ENCODE measurements at regions not wholly inside any gene's neighbourhood (a gene's known extent, or its start where the extent isn't known, plus 50 kb on each side); places are given as distances from the start of the nearest gene placed in this dataset.

- no peak for DNase-seq
Measured at GRCh38 chr17:62880120-62880519, 72.0 kb upstream of the MARCHF10 start.

GRCh38 chr17:62876673-62877405 lies 68.7 kb upstream of the MARCHF10 start:
- no peak for DNase-seq

- DNase-seq: no peak
Measured at GRCh38 chr17:62876063-62876462, 67.9 kb upstream of the MARCHF10 start.

GRCh38 chr17:62875296-62875695 lies 67.2 kb upstream of the MARCHF10 start:
- DNase-seq: no peak

GRCh38 chr17:62871291-62871690 lies 63.2 kb upstream of the MARCHF10 start:
- no peak for DNase-seq

- DNase-seq: no peak
Measured at GRCh38 chr17:62870552-62870971, 62.4 kb upstream of the MARCHF10 start.

GRCh38 chr17:62870030-62870541 lies 62.0 kb upstream of the MARCHF10 start:
- no peak for DNase-seq

GRCh38 chr17:62868723-62869122 lies 60.6 kb upstream of the MARCHF10 start:
- DNase-seq: no peak

- no peak for DNase-seq
Measured at GRCh38 chr17:62868008-62868407, 59.9 kb upstream of the MARCHF10 start.

GRCh38 chr17:62867303-62867702 lies 59.2 kb upstream of the MARCHF10 start:
- DNase-seq: no peak

- no peak for DNase-seq
Measured at GRCh38 chr17:62866471-62866870, 58.4 kb upstream of the MARCHF10 start.

- no peak for DNase-seq
Measured at GRCh38 chr17:62865586-62865985, 57.5 kb upstream of the MARCHF10 start.

- DNase-seq: no peak
Measured at GRCh38 chr17:62862251-62862650, 54.1 kb upstream of the MARCHF10 start.

GRCh38 chr17:62860962-62861873 lies 53.1 kb upstream of the MARCHF10 start:
- DNase-seq: no peak

- DNase-seq: no peak
Measured at GRCh38 chr17:62859146-62859545, 51.0 kb upstream of the MARCHF10 start.

All from stimulated activated CD4-positive, alpha-beta T cell treated with anti-CD3 and anti-CD28 coated beads, Interleukin-1b, Interleukin-23, amount 100 ng/mL, for 48 hours (primary cell).